DND-41 (cell line): ENCODE measurements at regions not wholly inside any gene's neighbourhood (a gene's known extent, or its start where the extent isn't known, plus 50 kb on each side); places are given as distances from the start of the nearest gene placed in this dataset.

Experiments used
- ATAC-seq: fragments of 200-7000 bp; cut with Tn5 transposase; 3 replicates; pipeline ENCODE4 v1.9.1; 2021; ENCODE audit warnings: low read depth; ENCODE audit not compliant: insufficient read depth
- DNase-seq: peaks from one replicate; pipeline ENCODE4 v3.0.0-alpha.2; 2020
- H2AFZ ChIP-seq: 2 replicates; pipeline ENCODE4 v1.6.0; 2012; ENCODE audit warnings: low read depth, low read length
- H3K27ac ChIP-seq: 2 replicates; pipeline ENCODE4 v1.5.1; 2012; ENCODE audit warnings: low read length, inconsistent platforms
- H3K27me3 ChIP-seq: fragments of 200-600 bp; sonication (generic); 2 replicates; pipeline ENCODE4 v1.6.0; 2012; ENCODE audit warnings: low read length, mild to moderate bottlenecking, inconsistent platforms; ENCODE audit not compliant: insufficient read depth, poor library complexity
- H3K36me3 ChIP-seq: 2 replicates; pipeline ENCODE4 v1.5.1; 2012; ENCODE audit warnings: low read length, inconsistent platforms; ENCODE audit not compliant: insufficient read depth
- H3K4me1 ChIP-seq: 2 replicates; pipeline ENCODE4 v1.5.1; 2012; ENCODE audit warnings: mild to moderate bottlenecking, low read length; ENCODE audit not compliant: insufficient read depth
- H3K4me2 ChIP-seq: 2 replicates; pipeline ENCODE4 v1.6.0; 2012; ENCODE audit warnings: mild to moderate bottlenecking, moderate library complexity, low read length, inconsistent platforms; ENCODE audit not compliant: insufficient read depth
- H3K4me3 ChIP-seq, 2 experiments: fragments of 200-600 bp in 1 of 2; shearing (Covaris generic) in 1 of 2; 2 replicates each; pipeline ENCODE4 v1.5.1; 2012 to 2016; ENCODE audit warnings: inconsistent platforms in 2 of 2, low read length in 2 of 2, mild to moderate bottlenecking in 2 of 2, low read depth in 1 of 2, moderate library complexity in 1 of 2
- H3K79me2 ChIP-seq: 2 replicates; pipeline ENCODE4 v1.6.0; 2012; ENCODE audit warnings: low read length, inconsistent platforms; ENCODE audit not compliant: insufficient read depth
- H3K9ac ChIP-seq: 2 replicates; pipeline ENCODE4 v1.6.0; 2012; ENCODE audit warnings: low read depth, mild to moderate bottlenecking, inconsistent platforms, low read length, moderate library complexity
- H3K9me3 ChIP-seq: 2 replicates; pipeline ENCODE4 v1.5.1; 2012; ENCODE audit warnings: low read length, moderate library complexity, mild to moderate bottlenecking, inconsistent platforms; ENCODE audit not compliant: insufficient read depth, severe bottlenecking
- H4K20me1 ChIP-seq: 2 replicates; pipeline ENCODE4 v1.6.0; 2012; ENCODE audit warnings: low read length; ENCODE audit not compliant: insufficient read depth
- CTCF ChIP-seq: IDR thresholded peaks from 2 replicates; pipeline ENCODE4 v1.5.1; 2012; ENCODE audit warnings: borderline replicate concordance, low read length, moderate library complexity, mild to moderate bottlenecking; ENCODE audit not compliant: poor library complexity, severe bottlenecking; ENCODE audit errors: extremely low read depth
- EZH2 ChIP-seq: IDR thresholded peaks from 3 replicates; pipeline ENCODE4 v1.6.1; 2012; ENCODE audit warnings: borderline replicate concordance, low read depth, mild to moderate bottlenecking, moderate library complexity, low read length, inconsistent platforms; ENCODE audit not compliant: severe bottlenecking

GRCh38 chr4:19786616-19787015 lies 465.1 kb upstream of the SLIT2 start:
- TF ChIP-seq CTCF (no peak), EZH2 (no peak)
- no peak overlapping the region for H3K9ac ChIP-seq
- H3K27ac ChIP-seq = no peak overlapping the region

GRCh38 chr4:19783667-19784223 lies 468.0 kb upstream of the SLIT2 start:
- Histone ChIP-seq H3K9me3 (peaks cover 22% of the 10 kb centered on the region), H3K4me3 (no peak overlapping the region), H3K36me3 (no peaks in the 10 kb centered on the region; the same call in 1 of the 2 replicates), H3K4me1 (no peaks in the 10 kb centered on the region), H3K27me3 (no peaks in the 10 kb centered on the region), H3K79me2 (no peaks in the 10 kb centered on the region), H4K20me1 (no peaks in the 10 kb centered on the region), H2AFZ (no peak overlapping the region), H3K27ac (no peak overlapping the region), H3K4me2 (no peak overlapping the region), H3K9ac (no peak overlapping the region)
- peak; percentile 21 for DNase-seq
- TF ChIP-seq EZH2 (no peak), CTCF (no peak)
- ATAC-seq = no peak

More at GRCh38 chr4:19786616-19787015, 465.1 kb upstream of the SLIT2 start:
- H3K4me3 ChIP-seq = no peak overlapping the region
- DNase-seq (no peak), ATAC-seq (no peak)
- H2AFZ ChIP-seq = no peak overlapping the region
- no peaks in the 10 kb centered on the region; the same call in 1 of the 2 replicates for H3K36me3 ChIP-seq
- no peaks in the 10 kb centered on the region for H3K79me2 ChIP-seq
- peaks cover 20% of the 10 kb centered on the region for H3K9me3 ChIP-seq
- no peaks in the 10 kb centered on the region for H3K4me1 ChIP-seq
- no peaks in the 10 kb centered on the region for H3K27me3 ChIP-seq
- no peak overlapping the region for H3K4me2 ChIP-seq
- no peaks in the 10 kb centered on the region for H4K20me1 ChIP-seq

DNA sequence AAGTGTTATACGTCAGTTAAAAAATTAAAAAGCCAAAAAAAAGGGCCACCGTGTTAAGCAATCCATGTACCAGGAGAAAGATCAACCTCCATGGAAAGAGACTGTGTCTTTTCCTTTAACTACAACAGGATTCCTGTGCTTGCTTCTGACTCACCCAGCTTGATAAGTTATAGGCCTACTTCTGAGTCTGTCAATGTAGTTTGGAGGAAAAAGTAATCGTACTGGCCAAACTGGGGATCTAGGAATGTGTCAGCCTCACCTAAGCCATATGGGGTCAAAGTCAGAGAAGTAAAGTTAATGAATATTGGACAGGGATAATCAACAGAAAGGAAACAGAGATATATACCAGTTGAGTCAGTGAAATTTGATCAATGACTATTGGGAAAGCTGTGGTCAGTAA lies 470.8 kb upstream of the SLIT2 start:
- H2AFZ ChIP-seq = no peak overlapping the region
- no peak for ATAC-seq
- H3K4me3 ChIP-seq = no peak overlapping the region
- no peaks in the 10 kb centered on the region for H3K27me3 ChIP-seq
- no peak for TF ChIP-seq CTCF
- no peak for TF ChIP-seq EZH2
- H3K9ac ChIP-seq = no peak overlapping the region
- no peaks in the 10 kb centered on the region for H4K20me1 ChIP-seq
- H3K27ac ChIP-seq = no peak overlapping the region
- H3K9me3 ChIP-seq = peaks cover 22% of the 10 kb centered on the region
- no peaks in the 10 kb centered on the region for H3K79me2 ChIP-seq
- DNase-seq = no peak
- no peaks in the 10 kb centered on the region; the same call in 1 of the 2 replicates for H3K36me3 ChIP-seq
- H3K4me2 ChIP-seq = no peak overlapping the region
- peaks cover 7% of the 10 kb centered on the region for H3K4me1 ChIP-seq
